ENCODE measurements at regions not wholly inside any gene's neighbourhood (a gene's known extent, or its start where the extent isn't known, plus 50 kb on each side); places are given as distances from the start of the nearest gene placed in this dataset.
"Not testable (repeated sequence)": the region's sequence is repeated elsewhere in the genome, so short reads cannot be mapped to it uniquely, and the experiment has no call there.

DNA sequence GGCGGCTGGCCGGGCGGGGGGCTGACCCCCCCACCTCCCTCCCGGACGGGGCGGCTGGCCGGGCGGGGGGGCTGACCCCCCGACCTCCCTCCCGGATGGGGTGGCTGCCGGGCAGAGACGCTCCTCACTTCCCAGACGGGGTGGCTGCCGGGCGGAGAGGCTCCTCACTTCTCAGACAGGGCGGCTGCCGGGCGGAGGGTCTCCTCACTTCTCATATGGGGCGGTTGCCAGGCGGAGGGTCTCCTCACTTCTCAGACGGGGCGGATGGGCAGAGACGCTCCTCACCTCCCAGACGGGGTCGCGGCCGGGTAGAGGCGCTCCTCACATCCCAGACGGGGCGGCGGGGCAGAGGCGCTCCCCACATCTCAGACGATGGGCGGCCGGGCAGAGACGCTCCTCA is 1025.2 kb upstream of the SEMA6A start:
- TF ChIP-seq, protein P1, sequence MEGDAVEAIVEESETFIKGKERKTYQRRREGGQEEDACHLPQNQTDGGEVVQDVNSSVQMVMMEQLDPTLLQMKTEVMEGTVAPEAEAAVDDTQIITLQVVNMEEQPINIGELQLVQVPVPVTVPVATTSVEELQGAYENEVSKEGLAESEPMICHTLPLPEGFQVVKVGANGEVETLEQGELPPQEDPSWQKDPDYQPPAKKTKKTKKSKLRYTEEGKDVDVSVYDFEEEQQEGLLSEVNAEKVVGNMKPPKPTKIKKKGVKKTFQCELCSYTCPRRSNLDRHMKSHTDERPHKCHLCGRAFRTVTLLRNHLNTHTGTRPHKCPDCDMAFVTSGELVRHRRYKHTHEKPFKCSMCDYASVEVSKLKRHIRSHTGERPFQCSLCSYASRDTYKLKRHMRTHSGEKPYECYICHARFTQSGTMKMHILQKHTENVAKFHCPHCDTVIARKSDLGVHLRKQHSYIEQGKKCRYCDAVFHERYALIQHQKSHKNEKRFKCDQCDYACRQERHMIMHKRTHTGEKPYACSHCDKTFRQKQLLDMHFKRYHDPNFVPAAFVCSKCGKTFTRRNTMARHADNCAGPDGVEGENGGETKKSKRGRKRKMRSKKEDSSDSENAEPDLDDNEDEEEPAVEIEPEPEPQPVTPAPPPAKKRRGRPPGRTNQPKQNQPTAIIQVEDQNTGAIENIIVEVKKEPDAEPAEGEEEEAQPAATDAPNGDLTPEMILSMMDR (conservative IDR thresholded peaks at IDR 0.05; ENCODE audit: low read length) = not testable (repeated sequence)
- TF ChIP-seq EZH2phosphoT487 (IDR thresholded peaks at IDR 0.05; ENCODE audit: borderline replicate concordance, low read depth, low read length) = not testable (repeated sequence)
